Smooth muscle cell (in vitro differentiated cells): ENCODE measurements at regions not wholly inside any gene's neighbourhood (a gene's known extent, or its start where the extent isn't known, plus 50 kb on each side); places are given as distances from the start of the nearest gene placed in this dataset.

Source experiments
- DNase-seq: peaks from one replicate; lab custom pipeline; 2025; ENCODE audit not compliant: unreplicated experiment; lab: John Stamatoyannopoulos, UW
- H2AFZ ChIP-seq: fragments of 200-600 bp; sonication (generic); 2 replicates; pipeline ENCODE4 v1.6.0; 2016; ENCODE audit warnings: antibody characterized with exemption, low read depth, mild to moderate bottlenecking
- H3F3A ChIP-seq: fragments of 200-600 bp; sonication (generic); 2 replicates; pipeline ENCODE4 v1.6.0; 2017; ENCODE audit warnings: antibody characterized with exemption, low read depth
- H3K27ac ChIP-seq: fragments of 200-600 bp; sonication (generic); 2 replicates; pipeline ENCODE4 v1.5.1; 2016; ENCODE audit warnings: low read depth, mild to moderate bottlenecking
- H3K27me3 ChIP-seq: fragments of 200-600 bp; sonication (generic); 2 replicates; pipeline ENCODE4 v1.6.1; 2016; ENCODE audit warnings: low read depth, mild to moderate bottlenecking
- H3K36me3 ChIP-seq: fragments of 200-600 bp; sonication (generic); 2 replicates; pipeline ENCODE4 v1.5.1; 2016; ENCODE audit warnings: low read depth
- H3K4me1 ChIP-seq: fragments of 200-600 bp; sonication (generic); 2 replicates; pipeline ENCODE4 v1.5.1; 2016; ENCODE audit warnings: low read depth
- H3K4me2 ChIP-seq: fragments of 200-600 bp; sonication (generic); 2 replicates; pipeline ENCODE4 v1.6.0; 2016; ENCODE audit warnings: mild to moderate bottlenecking
- H3K4me3 ChIP-seq: fragments of 200-600 bp; sonication (generic); 2 replicates; pipeline ENCODE4 v1.5.1; 2016; ENCODE audit warnings: mild to moderate bottlenecking
- H3K79me2 ChIP-seq: fragments of 200-600 bp; sonication (generic); 2 replicates; pipeline ENCODE4 v1.6.0; 2016; ENCODE audit warnings: low read depth, mild to moderate bottlenecking
- H3K9ac ChIP-seq: fragments of 200-600 bp; sonication (generic); 2 replicates; pipeline ENCODE4 v1.6.0; 2016; ENCODE audit warnings: low read depth
- H3K9me3 ChIP-seq: fragments of 200-600 bp; sonication (generic); replicated peaks from 2 replicates; pipeline ENCODE4 v1.5.1; 2016; ENCODE audit warnings: low read depth
- H4K20me1 ChIP-seq: fragments of 200-600 bp; sonication (generic); 2 replicates; pipeline ENCODE4 v1.6.0; 2016; ENCODE audit warnings: low read depth
- WGBS: methylation state at CpG from one replicate; pipeline ENCODE4 v1.1.7; 2016; ENCODE audit warnings: low lambda C conversion rate; 5-methylcytosine and 5-hydroxymethylcytosine counted together
- TF ChIP-seq, protein P1 (sequence below): fragments of 200-600 bp; sonication (generic); IDR thresholded peaks from 2 replicates; pipeline ENCODE4 v1.5.1; 2017; ENCODE audit warnings: borderline replicate concordance, mild to moderate bottlenecking, antibody characterized with exemption; ENCODE audit not compliant: insufficient read depth, poor library complexity, severe bottlenecking

DNA sequence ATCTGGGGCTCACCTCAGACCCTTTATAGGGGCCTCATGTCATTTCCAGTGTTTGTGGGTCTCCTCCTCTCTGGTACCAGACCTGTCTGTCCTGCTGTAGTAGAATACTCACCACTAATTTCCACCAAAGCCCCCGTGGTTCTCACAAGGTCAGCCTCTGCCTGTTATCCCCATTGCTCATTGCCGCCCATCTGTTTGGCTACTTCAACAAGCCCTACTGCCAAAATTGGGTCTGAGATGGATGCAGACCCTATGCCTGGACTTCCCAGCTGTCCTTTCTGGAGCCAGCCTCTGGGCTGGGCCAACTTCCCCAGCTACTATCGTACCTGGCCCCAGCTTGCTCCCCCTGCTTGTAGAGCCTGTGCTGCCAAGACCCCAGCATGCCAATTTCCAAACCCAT, 152.1 kb upstream of the ISX start:
- H3K79me2 ChIP-seq = no peaks in the 10 kb centered on the region
- H3F3A ChIP-seq = no peaks in the 10 kb centered on the region
- peak overlapping the region; percentile 79 for H3K27ac ChIP-seq
- H3K9ac ChIP-seq = no peak overlapping the region
- 98% methylated on average over 3 of the region's 3 CpGs for WGBS
- TF ChIP-seq, protein P1, sequence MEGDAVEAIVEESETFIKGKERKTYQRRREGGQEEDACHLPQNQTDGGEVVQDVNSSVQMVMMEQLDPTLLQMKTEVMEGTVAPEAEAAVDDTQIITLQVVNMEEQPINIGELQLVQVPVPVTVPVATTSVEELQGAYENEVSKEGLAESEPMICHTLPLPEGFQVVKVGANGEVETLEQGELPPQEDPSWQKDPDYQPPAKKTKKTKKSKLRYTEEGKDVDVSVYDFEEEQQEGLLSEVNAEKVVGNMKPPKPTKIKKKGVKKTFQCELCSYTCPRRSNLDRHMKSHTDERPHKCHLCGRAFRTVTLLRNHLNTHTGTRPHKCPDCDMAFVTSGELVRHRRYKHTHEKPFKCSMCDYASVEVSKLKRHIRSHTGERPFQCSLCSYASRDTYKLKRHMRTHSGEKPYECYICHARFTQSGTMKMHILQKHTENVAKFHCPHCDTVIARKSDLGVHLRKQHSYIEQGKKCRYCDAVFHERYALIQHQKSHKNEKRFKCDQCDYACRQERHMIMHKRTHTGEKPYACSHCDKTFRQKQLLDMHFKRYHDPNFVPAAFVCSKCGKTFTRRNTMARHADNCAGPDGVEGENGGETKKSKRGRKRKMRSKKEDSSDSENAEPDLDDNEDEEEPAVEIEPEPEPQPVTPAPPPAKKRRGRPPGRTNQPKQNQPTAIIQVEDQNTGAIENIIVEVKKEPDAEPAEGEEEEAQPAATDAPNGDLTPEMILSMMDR = no peak
- H3K36me3 ChIP-seq = no peaks in the 10 kb centered on the region
- H4K20me1 ChIP-seq = no peaks in the 10 kb centered on the region
- no peaks in the 10 kb centered on the region for H3K27me3 ChIP-seq
- no peak overlapping the region for H3K4me3 ChIP-seq
- peaks cover 5% of the 10 kb centered on the region for H3K4me1 ChIP-seq
- H3K4me2 ChIP-seq = peak overlapping the region; percentile 27
- no peak for DNase-seq
- no peaks in the 10 kb centered on the region for H3K9me3 ChIP-seq
- H2AFZ ChIP-seq = no peak overlapping the region

DNA sequence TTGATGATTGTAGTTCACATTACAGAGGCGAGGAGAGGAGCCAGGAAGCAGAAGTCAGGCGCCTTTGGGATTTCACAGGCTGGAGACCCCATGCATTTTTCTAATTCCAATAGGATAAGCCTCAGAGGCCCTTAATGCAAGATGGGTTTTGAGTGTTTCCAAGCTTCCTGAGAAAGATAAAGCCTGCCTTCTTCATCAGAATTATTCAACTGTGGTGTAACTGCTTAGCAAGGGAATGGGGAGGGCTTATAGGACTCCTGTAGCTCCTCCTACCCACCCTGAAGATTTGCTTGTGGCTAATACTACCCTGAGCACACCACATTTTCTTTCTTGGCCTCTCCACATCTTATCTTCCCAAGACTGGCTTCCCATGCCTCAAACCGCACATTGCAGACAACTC, 151.1 kb upstream of the ISX start:
- H3K9me3 ChIP-seq = no peaks in the 10 kb centered on the region

DNA sequence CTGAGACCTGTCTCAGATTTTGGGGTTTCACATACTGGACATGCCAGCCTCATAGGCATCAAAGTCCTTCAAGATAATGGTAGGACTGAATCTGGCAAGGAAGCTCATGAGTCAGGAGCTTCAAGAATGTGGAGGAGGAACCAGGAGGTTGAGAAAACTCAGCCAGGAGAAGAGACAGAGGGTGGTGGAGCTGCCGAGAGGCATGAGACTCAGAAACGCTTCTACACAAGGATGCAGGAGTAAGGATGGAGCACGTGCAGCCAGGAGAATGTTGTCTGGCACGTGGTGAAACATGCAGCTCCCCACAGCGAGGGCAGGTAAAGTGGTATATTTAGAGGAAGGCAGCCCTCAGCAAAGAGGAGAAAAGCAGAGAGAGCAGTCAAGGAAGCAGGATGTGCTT, 148.7 kb upstream of the ISX start:
- no peaks in the 10 kb centered on the region for H3K36me3 ChIP-seq
- 78% methylated on average over 5 of the region's 5 CpGs for WGBS
- no peaks in the 10 kb centered on the region for H3K9me3 ChIP-seq
- H4K20me1 ChIP-seq = no peaks in the 10 kb centered on the region
- no peak overlapping the region for H3K4me3 ChIP-seq
- H3K27ac ChIP-seq = no peak overlapping the region
- no peaks in the 10 kb centered on the region for H3K27me3 ChIP-seq
- H3K4me1 ChIP-seq = peaks cover 5% of the 10 kb centered on the region
- DNase-seq = no peak
- H2AFZ ChIP-seq = no peak overlapping the region
- no peak overlapping the region for H3K9ac ChIP-seq
- H3F3A ChIP-seq = no peaks in the 10 kb centered on the region
- H3K79me2 ChIP-seq = no peaks in the 10 kb centered on the region
- peak overlapping the region; percentile 56 for H3K4me2 ChIP-seq
- TF ChIP-seq, protein P1 = no peak

More for the DNA sequence above, 151.1 kb upstream of the ISX start:
- Histone ChIP-seq H2AFZ (no peak overlapping the region), H4K20me1 (no peaks in the 10 kb centered on the region), H3K27me3 (no peaks in the 10 kb centered on the region), H3K27ac (peak overlapping the region; percentile 79), H3K9ac (no peak overlapping the region), H3K36me3 (no peaks in the 10 kb centered on the region), H3K4me3 (no peak overlapping the region), H3K79me2 (no peaks in the 10 kb centered on the region), H3K4me2 (peak overlapping the region; percentile 65), H3F3A (no peaks in the 10 kb centered on the region), H3K4me1 (peaks cover 5% of the 10 kb centered on the region)
- 15% methylated on average over 3 of the region's 3 CpGs for WGBS
- DNase-seq = no peak
- TF ChIP-seq, protein P1 = no peak

DNA sequence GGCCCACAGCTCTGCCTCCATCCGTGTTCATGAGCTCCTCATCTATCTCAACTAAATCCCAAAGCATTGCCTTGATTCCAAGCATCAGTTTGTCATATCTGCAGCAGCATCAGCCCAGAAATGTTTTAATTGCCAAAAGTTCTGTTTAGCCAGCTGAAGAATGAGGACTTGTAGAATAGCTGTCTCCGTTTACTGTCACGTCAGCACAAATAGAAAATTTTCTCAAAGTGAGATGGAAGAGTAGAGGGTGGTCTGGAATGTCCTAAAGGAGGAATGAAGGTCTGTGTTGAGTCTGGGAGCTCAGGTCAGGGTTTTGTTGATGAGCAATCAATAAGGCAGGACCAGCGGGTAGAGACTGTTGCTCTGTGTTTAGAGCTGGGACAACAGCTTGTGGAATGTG, 134.9 kb upstream of the ISX start:
- TF ChIP-seq, protein P1 = no peak
- no peak overlapping the region for H3K4me3 ChIP-seq

More for the DNA sequence above, 134.9 kb upstream of the ISX start:
- no peak overlapping the region for H3K4me2 ChIP-seq
- no peak overlapping the region for H3K27ac ChIP-seq
- H3K9ac ChIP-seq = no peak overlapping the region
- no peaks in the 10 kb centered on the region for H3K36me3 ChIP-seq
- H3F3A ChIP-seq = no peaks in the 10 kb centered on the region
- no peak overlapping the region for H2AFZ ChIP-seq
- H4K20me1 ChIP-seq = no peaks in the 10 kb centered on the region
- H3K79me2 ChIP-seq = no peaks in the 10 kb centered on the region
- H3K27me3 ChIP-seq = no peaks in the 10 kb centered on the region
- WGBS = 77% methylated on average over 4 of the region's 4 CpGs
- no peaks in the 10 kb centered on the region for H3K9me3 ChIP-seq
- no peaks in the 10 kb centered on the region for H3K4me1 ChIP-seq
- DNase-seq = no peak
